SK-N-MC (cell line): ENCODE measurements at regions not wholly inside any gene's neighbourhood (a gene's known extent, or its start where the extent isn't known, plus 50 kb on each side); places are given as distances from the start of the nearest gene placed in this dataset.

ENCODE experiments used
- EZH2 ChIP-seq: fragments of 200-600 bp; sonication (generic); IDR thresholded peaks from one replicate; pipeline ENCODE4 v1.6.1; 2017; ENCODE audit warnings: antibody characterized with exemption
- FOXP2 ChIP-seq: optimal IDR thresholded peaks from 2 replicates; pipeline ENCODE3; 2011; ENCODE audit warnings: mild to moderate bottlenecking, moderate library complexity; ENCODE audit not compliant: insufficient read depth; ENCODE audit errors: extremely low read length, control extremely low read depth
- POLR2AphosphoS5 ChIP-seq: IDR thresholded peaks from 2 replicates; pipeline ENCODE4 v1.6.1; 2012; ENCODE audit warnings: mild to moderate bottlenecking, low read depth, low read length, borderline replicate concordance

GRCh38 chr13:31057403-31058033 lies 104.2 kb downstream of the HSPH1 start:
- TF ChIP-seq EZH2 (no peak), POLR2AphosphoS5 (no peak), FOXP2 (no peak)
